Stimulated activated CD4-positive, alpha-beta T cell treated with anti-CD3 and anti-CD28 coated beads, Interleukin-1b, Interleukin-23, amount 100 ng/mL, for 1 hour (primary cell): ENCODE measurements at regions not wholly inside any gene's neighbourhood (a gene's known extent, or its start where the extent isn't known, plus 50 kb on each side); places are given as distances from the start of the nearest gene placed in this dataset.
A peak's percentile ranks its signal among the peaks of the same experiment; 100 is the strongest.

Experiments used
- DNase-seq, 2 donors: peaks; one replicate each; pipeline ENCODE4 v3.0.0-alpha.2; 2020; ENCODE audit warnings: low read depth in 2 of 2

GRCh38 chr17:77872199-77872598 lies 86.3 kb upstream of the TNRC6C start:
- no peak for DNase-seq

- DNase-seq = no peak
Measured at GRCh38 chr17:77872714-77873499, 85.6 kb upstream of the TNRC6C start.

GRCh38 chr17:77873500-77874302 lies 84.8 kb upstream of the TNRC6C start:
- DNase-seq = no peak

- no peak for DNase-seq
Measured at GRCh38 chr17:77874303-77875050, 84.0 kb upstream of the TNRC6C start.

- no peak for DNase-seq
Measured at GRCh38 chr17:77875051-77875780, 83.3 kb upstream of the TNRC6C start.

GRCh38 chr17:77875881-77876509 lies 82.5 kb upstream of the TNRC6C start:
- DNase-seq = no peak

- DNase-seq = no peak
Measured at GRCh38 chr17:77877036-77877435, 81.5 kb upstream of the TNRC6C start.

- DNase-seq = no peak
Measured at GRCh38 chr17:77877646-77878355, 80.7 kb upstream of the TNRC6C start.

- DNase-seq = no peak
Measured at GRCh38 chr17:77879226-77879895, 79.1 kb upstream of the TNRC6C start.

- no peak for DNase-seq
Measured at GRCh38 chr17:77879896-77880280, 78.6 kb upstream of the TNRC6C start.

GRCh38 chr17:77880711-77881450 lies 77.6 kb upstream of the TNRC6C start:
- DNase-seq = no peak

GRCh38 chr17:77881545-77881944 lies 77.0 kb upstream of the TNRC6C start:
- DNase-seq = peak in 1 of 2 donors; percentile 29

GRCh38 chr17:77882040-77882439 lies 76.5 kb upstream of the TNRC6C start:
- DNase-seq = no peak

GRCh38 chr17:77882481-77883212 lies 75.9 kb upstream of the TNRC6C start:
- peak; percentile 32 to 53 for DNase-seq

- DNase-seq = no peak
Measured at GRCh38 chr17:77883213-77883650, 75.3 kb upstream of the TNRC6C start.

- no peak for DNase-seq
Measured at GRCh38 chr17:77884019-77884418, 74.5 kb upstream of the TNRC6C start.

- no peak for DNase-seq
Measured at GRCh38 chr17:77884967-77885641, 73.4 kb upstream of the TNRC6C start.
